Amygdala (tissue), 56 donors: ENCODE measurements at regions not wholly inside any gene's neighbourhood (a gene's known extent, or its start where the extent isn't known, plus 50 kb on each side); places are given as distances from the start of the nearest gene placed in this dataset.
"Not testable (repeated sequence)": the region's sequence is repeated elsewhere in the genome, so short reads cannot be mapped to it uniquely, and the experiment has no call there.

Source experiments
- DNase-seq, 56 donors: peaks; one replicate each; lab custom pipeline; 2025; lab: John Stamatoyannopoulos, UW

GRCh38 chrX:1700757-1701156 is 85.9 kb downstream of the ASMT start:
- no peak for DNase-seq

- not testable (repeated sequence) for DNase-seq
Observed at GRCh38 chrX:1701396-1701901, 86.6 kb downstream of the ASMT start.

DNA sequence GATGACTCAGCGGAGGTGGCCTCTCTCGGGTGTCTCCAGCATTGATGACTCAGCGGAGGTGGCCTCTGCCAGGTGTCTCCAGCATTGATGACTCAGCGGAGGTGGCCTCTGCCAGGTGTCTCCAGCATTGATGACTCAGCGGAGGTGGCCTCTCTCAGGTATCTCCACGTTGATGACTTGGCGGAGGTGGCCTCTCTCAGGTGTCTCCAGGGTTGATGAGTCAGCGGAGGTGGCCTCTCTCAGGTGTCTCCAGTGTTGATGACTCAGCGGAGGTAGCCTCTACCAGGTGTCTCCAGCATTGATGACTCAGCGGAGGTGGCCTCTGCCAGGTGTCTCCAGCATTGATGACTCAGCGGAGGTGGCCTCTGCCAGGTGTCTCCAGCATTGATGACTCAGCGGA is 87.3 kb downstream of the ASMT start:
- not testable (repeated sequence) for DNase-seq

DNA sequence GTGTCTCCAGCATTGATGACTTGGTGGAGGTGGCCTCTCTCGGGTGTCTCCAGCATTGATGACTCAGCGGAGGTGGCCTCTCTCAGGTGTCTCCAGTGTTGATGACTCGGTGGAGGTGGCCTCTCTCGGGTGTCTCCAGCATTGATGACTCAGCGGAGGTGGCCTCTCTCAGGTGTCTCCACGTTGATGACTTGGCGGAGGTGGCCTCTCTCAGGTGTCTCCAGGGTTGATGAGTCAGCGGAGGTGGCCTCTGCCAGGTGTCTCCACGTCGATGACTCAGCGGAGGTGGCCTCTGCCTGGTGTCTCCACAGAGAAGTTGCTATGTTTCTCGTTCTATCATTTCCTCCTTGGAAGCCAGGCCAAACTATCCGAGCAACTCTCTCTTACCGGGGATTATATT is 87.7 kb downstream of the ASMT start:
- DNase-seq = not testable (repeated sequence)

DNA sequence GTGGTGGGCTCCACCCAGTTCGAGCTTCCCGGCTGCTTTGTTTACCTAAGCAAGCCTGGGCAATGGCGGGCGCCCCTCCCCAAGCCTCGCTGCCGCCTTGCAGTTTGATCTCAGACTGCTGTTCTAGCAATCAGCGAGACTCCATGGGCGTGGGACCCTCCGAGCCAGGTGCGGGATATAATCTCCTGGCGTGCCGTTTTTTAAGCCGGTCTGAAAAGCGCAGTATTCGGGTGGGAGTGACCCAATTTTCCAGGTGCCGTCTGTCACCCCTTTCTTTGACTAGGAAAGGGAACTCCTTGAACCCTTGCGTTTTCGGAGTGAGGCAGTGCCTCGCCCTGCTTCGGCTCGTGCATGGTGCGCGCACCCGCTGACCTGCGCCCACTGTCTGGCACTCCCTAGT is 94.4 kb downstream of the ASMT start:
- DNase-seq = not testable (repeated sequence)

DNA sequence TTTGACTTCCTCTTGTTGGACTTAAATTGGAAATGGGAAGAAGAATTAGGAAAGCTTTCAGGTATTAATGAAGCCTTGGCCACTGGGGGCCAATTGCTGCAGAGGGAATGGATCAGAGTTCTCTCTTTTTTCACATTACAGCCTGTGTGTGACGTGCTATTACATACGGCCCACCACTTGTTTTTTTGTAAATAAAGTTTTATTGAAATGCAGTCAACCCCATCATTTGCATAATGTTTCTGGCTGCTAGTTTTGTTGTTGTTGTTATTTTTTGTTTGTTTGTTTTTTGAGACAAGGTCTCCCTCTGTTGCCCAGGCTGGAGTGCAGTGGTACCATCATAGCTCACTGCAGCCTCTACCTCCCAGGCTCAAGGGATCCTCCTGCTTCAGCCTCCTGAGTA is 98.4 kb downstream of the ASMT start:
- DNase-seq = no peak

- DNase-seq = no peak
Observed at GRCh38 chrX:1717373-1717772, 102.5 kb downstream of the ASMT start.

DNA sequence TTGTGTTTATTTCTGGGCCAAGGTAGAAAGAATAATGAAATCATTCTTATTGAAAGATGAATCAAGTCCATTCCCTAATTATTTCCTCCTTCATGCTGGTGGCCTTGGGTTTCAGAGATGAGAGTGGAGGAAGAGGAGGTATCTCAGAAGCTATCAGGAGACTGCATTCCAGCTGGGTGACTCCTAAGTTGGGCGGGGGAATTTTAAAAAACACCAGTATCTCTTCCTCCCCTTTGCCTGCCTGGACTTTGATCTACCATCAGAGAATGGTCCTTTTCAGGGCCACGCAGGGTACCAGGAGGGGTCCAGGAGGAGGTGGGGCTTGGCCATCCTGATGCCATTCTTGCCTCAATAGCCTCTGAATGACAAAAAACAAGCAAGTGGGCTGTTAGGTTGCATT is 104.4 kb downstream of the ASMT start:
- no peak for DNase-seq

GRCh38 chrX:1720836-1721235 is 106.0 kb downstream of the ASMT start:
- DNase-seq = no peak

- no peak for DNase-seq
Observed at GRCh38 chrX:1725472-1725871, 110.6 kb downstream of the ASMT start.

DNA sequence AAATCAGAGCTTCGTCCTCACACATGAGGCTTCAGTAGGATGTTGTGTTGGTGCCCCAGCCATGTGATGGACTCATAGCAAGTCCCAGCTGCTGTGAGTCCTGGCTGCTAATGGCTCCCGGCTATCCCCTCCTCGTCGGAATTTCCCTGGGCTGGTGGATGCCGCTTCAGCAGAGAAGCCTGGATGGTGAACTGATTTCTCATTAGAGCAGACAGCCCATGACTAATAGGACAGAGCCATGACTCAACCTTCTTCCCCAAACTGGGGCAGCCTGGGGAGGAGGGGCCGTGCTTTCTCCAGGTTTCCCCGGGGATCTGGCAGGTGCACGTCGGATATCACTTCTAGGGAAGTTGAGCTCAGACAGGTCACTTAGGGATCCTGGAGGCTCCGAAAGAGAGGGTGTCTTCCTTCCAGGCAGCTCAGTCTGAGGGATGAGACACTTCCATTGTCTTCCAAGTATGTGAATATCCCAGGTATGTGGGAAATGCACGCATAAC is 112.7 kb downstream of the ASMT start:
- DNase-seq = peak in 1 of 56 donors; percentile 1

DNA sequence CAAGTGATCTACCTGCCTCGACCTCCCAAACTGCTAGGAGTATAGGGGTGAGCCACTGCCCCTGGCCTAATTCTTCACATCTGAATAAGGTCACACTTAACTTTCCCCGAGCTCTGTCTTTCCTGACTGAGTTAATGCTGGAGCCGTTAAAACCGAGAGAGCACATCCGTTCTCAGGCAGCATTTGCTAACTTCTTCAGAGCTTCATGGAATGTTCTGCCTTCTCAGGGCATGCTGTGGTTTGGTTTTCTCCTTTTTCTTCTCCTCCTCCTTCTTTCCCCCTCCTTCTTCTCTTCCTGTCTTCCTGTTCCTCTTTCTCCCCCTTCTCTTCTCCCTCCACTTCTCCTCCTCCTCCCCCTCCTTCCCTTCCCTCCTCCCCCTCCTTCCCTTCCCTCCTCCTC is 119.9 kb downstream of the ASMT start:
- no peak for DNase-seq

GRCh38 chrX:1741816-1742394 is 127.0 kb downstream of the ASMT start:
- no peak for DNase-seq

DNA sequence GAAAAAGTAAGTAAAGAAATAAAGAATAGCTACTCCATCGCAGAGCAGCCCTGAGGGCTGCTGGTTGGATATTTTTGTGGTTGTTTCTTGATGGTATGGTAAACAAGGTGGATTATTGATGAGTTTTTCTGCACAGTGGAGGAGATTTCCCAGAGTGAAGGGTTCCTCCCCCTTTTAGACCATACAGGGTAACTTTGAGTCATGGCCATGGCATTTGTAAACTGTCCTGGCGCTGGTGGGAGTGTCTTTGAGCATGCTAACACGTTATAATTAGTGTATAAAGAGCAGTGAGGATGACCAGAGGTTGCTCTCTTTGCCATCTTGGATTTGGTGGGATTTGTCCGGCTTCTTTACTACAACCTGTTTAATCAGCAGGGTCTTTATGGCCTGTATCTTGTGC is 128.2 kb downstream of the ASMT start:
- no peak for DNase-seq

DNA sequence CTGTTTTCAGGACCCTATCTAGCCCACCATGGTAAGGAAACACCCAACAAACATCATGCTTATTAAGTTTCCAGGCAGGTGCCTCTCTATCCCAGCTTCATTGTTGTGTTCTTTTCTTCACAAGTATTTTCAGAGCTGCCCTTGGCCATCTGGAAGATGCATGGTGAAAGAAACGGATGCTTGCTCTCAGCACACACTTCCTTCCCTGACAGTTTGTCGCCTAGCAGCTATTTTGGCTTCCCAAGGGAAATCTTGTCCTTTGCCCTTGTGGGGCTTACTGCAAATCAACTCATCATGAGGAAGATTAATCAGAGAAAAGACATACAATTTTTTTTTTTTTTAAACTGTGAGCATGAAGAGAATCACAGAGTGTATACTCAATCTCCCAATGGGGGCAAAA is 128.8 kb downstream of the ASMT start:
- DNase-seq = no peak

DNA sequence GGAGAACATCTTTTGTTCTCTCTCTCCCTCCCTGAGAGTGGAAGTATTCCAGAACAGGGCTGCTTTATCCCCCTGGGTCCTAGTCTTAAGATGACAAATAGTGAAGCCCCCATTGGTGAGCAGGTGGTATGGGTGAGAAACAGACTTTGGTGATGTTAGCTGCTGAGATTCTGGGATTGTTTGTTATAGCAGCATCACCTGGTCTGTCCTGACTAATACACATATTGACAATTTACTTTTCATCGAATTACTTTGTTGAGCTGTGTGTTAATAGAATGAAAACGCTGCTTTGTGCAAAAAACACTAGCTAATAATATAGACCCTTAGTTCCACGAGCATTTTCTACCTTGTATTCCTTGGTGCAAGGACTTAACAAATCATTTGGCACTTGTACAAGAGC is 133.5 kb downstream of the ASMT start:
- no peak for DNase-seq

DNA sequence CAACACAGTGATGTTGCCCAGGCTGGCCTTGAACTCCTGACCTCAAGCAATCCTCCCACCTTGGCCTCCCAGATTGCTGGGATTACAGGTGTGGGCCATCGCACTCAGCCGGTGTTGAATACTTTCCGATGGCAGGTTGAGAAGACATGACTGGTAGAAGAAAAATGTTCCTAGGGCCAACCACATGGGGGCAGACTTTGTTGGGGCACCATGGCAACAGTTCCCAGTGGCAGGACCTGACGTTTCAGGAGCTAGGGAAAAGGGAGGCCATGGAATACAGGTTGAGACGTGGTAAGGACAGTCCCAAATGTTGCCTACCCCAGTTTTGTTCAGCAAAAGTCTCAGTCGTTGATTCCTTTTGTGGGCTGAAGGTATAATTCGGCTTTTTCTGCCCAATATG is 134.6 kb downstream of the ASMT start:
- no peak for DNase-seq

DNA sequence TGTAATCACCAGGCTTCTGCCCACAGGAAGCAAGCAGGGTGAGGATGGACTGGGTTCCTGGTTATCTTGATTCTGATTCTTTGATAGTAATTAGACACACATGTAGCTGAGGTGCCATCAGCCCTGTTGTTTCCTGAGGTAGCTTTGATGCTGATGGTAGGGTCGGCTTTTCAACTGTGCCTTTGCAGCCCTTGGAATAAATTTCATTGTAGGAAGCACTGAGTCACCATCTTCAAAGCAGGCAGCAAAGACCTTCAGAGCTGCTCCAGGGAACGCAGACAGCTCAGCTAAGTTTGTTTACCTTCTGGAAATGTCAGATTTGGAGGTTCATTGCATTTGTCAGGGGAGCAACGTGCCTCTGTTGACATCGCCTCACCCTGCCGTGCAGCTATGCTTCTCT is 135.4 kb downstream of the ASMT start:
- DNase-seq = no peak

- no peak for DNase-seq
Observed at GRCh38 chrX:1751781-1752180, 136.9 kb downstream of the ASMT start.

GRCh38 chrX:1752799-1753198 is 137.9 kb downstream of the ASMT start:
- not testable (repeated sequence) for DNase-seq

GRCh38 chrX:1754077-1754476 is 139.2 kb downstream of the ASMT start:
- DNase-seq = no peak

- no peak for DNase-seq
Observed at GRCh38 chrX:1763294-1763693, 148.4 kb downstream of the ASMT start.

GRCh38 chrX:1764883-1765364 is 150.1 kb downstream of the ASMT start:
- not testable (repeated sequence) for DNase-seq
